GDM1 (cell line): ENCODE measurements at regions not wholly inside any gene's neighbourhood (a gene's known extent, or its start where the extent isn't known, plus 50 kb on each side); places are given as distances from the start of the nearest gene placed in this dataset.
"Not testable (repeated sequence)": the region's sequence is repeated elsewhere in the genome, so short reads cannot be mapped to it uniquely, and the experiment has no call there.

Experiments
- DNase-seq: peaks from one replicate; lab custom pipeline; 2025; lab: John Stamatoyannopoulos, UW

- no peak for DNase-seq
Measured at GRCh38 chr2:234558642-234559041, 61.8 kb upstream of the ARL4C start.

- no peak for DNase-seq
Measured at GRCh38 chr2:234556848-234557573, 60.1 kb upstream of the ARL4C start.

GRCh38 chr2:234555616-234556249, 58.9 kb upstream of the ARL4C start:
- DNase-seq: no peak

GRCh38 chr2:234555161-234555560, 58.3 kb upstream of the ARL4C start:
- no peak for DNase-seq

GRCh38 chr2:234553223-234553622, 56.3 kb upstream of the ARL4C start:
- not testable (repeated sequence) for DNase-seq

GRCh38 chr2:234550511-234551107, 53.7 kb upstream of the ARL4C start:
- DNase-seq: peak; percentile 53

- DNase-seq: no peak
Measured at GRCh38 chr2:234550056-234550455, 53.2 kb upstream of the ARL4C start.

- no peak for DNase-seq
Measured at GRCh38 chr2:234548695-234549420, 52.0 kb upstream of the ARL4C start.

- no peak for DNase-seq
Measured at GRCh38 chr2:234546770-234547169, 49.9 kb upstream of the ARL4C start.
